WI38 (cell line): ENCODE measurements at regions not wholly inside any gene's neighbourhood (a gene's known extent, or its start where the extent isn't known, plus 50 kb on each side); places are given as distances from the start of the nearest gene placed in this dataset.

Experiments
- H3K4me3 ChIP-seq: 2 replicates; pipeline ENCODE4 v1.5.1; 2011; ENCODE audit warnings: low read depth, mild to moderate bottlenecking, control low read depth, low read length
- CTCF ChIP-seq: IDR thresholded peaks from 2 replicates; pipeline ENCODE4 v1.5.1; 2012; ENCODE audit warnings: low read depth, mild to moderate bottlenecking, control low read depth, low read length

DNA sequence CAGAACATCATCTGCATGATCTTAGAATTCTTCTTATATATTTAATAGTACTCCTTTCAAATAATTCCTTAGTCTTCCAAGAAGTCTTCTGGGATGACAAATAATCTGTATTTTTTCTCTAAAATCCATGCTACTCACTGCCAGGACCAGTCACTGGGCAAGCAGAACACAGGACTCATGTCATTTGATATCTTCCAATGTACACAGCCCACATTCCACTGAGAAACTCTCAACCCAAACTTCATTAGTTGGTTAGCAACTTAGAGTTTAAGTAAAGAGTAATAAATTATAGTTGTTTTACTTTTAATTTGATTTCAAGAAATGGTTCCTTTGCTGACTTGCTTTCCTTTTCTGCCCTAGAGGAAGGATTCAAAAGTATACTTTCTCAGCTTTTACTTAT is 317.0 kb downstream of the VGLL3 start:
- H3K4me3 ChIP-seq, result no peak overlapping the region
- TF ChIP-seq CTCF, result no peak

GRCh38 chr3:86661817-86662216 is 329.1 kb downstream of the VGLL3 start:
- no peak for TF ChIP-seq CTCF
- no peak overlapping the region for H3K4me3 ChIP-seq

DNA sequence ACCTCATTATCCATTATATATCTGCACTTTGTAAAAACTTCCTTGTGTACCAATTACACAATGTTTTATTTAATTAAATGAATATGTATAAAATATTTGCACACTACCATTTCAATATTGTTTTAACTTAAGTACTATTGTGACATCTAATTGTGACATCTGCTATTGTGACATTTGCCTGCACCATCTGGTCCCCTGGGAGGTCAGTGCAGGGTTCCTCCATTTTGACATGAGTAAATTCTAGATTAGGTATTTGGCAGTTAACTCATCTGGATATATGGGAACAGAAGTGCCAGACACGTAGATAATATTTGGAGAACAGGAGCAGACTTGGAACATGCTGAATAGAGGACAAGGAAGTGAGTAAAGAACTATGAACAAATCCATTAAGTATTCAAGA is 332.1 kb downstream of the VGLL3 start:
- TF ChIP-seq CTCF, result no peak
- no peak overlapping the region for H3K4me3 ChIP-seq

DNA sequence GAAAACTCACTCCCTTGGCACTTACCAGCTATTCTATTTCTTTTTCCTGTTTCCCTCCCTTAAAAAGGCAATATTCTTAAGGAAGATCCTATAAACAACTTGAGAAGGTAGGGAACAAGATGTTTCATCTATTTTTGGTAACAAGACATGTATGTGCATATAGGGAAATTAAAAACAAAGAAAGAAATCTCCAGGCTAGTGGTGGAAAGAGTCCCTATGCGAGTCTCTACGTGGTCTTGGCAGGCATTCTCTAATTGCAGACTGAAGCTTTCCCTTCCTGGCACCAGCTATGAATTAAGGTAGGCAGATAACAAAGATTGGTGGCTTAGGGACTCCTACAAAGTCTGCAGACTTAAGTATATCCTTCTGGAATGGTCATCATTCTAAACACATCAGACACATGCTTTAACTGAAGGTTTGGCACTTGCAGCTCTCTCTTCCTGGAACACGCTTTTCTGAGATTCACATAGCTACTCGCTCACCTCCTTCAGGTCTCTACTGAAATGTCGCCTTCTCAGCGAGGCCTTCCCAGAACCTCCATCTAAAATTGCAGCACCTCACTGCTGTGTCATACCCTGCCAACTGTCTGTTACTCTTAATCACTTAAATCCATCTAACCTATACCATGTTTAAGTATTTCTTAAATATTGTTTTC is 336.0 kb downstream of the VGLL3 start:
- H3K4me3 ChIP-seq, result no peak overlapping the region
- no peak for TF ChIP-seq CTCF

- H3K4me3 ChIP-seq, result no peak overlapping the region
- TF ChIP-seq CTCF, result no peak
Observed at GRCh38 chr3:86653661-86654205, 337.2 kb downstream of the VGLL3 start.

DNA sequence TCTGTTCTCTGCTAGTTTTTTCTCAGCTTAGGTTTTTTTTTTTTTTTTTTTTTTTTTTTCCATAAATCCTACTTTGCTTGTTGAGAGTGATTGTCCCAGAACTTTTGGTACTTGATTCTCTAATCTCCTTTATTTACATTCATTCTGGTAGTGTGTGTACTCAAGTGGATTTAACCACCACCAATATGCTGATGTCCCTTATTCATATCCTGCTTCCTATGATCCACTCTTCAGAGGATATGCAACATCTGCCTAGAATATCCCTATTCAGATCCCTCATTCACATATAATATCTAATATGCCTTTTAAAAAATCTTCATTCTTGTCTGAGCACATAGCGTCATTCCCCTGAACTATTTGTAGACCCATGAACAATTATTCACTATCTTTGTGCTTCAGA is 342.9 kb downstream of the VGLL3 start:
- no peak overlapping the region for H3K4me3 ChIP-seq
- TF ChIP-seq CTCF, result no peak

DNA sequence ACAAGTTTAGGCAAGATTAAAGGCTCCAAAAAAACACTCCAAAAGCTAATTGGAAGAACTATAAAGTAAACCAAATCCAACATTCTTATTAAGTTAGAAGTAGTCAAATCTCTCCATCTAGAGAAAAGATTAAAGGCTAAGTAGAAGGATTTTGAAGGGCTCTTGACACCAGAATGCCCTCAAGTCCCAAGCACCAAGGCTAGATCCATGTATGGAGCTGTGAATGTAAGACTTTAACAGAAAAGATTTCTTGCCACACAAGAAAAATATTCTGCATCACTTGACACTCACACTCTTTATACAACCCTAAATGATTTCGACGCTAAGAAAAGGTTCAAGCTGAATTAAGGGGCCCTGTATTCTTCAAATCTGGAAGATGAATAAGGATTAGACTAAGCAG is 345.2 kb downstream of the VGLL3 start:
- no peak overlapping the region for H3K4me3 ChIP-seq
- no peak for TF ChIP-seq CTCF
